Vagina (tissue), 2 donors: ENCODE measurements at regions not wholly inside any gene's neighbourhood (a gene's known extent, or its start where the extent isn't known, plus 50 kb on each side); places are given as distances from the start of the nearest gene placed in this dataset.

Source experiments
- DNase-seq, 2 donors: peaks; one replicate each; pipeline ENCODE4 v3.0.0-alpha.2; 2017; ENCODE audit errors: extremely low spot score in 2 of 2
- H3K27ac ChIP-seq: fragments of 200-600 bp; sonication (generic); one replicate; pipeline ENCODE4 v1.5.1; 2019
- H3K27me3 ChIP-seq: fragments of 200-600 bp; sonication (generic); one replicate; pipeline ENCODE4 v1.5.1; 2019
- H3K36me3 ChIP-seq, 2 donors: fragments of 200-600 bp; sonication (generic); one replicate each; pipeline ENCODE4 v1.5.1; 2017 to 2019
- H3K4me1 ChIP-seq: fragments of 200-600 bp; sonication (generic); one replicate; pipeline ENCODE4 v1.5.1; 2019
- H3K4me3 ChIP-seq, 2 donors: fragments of 200-600 bp; sonication (generic); 1 replicate in 1 of 2; 2 replicates in 1 of 2; pipeline ENCODE4 v1.5.1; 2016 to 2019
- H3K9me3 ChIP-seq: fragments of 200-600 bp; sonication (generic); one replicate; pipeline ENCODE4 v1.5.1; 2019
- POLR2A ChIP-seq, 2 donors: fragments of 450-650 bp; IDR thresholded peaks; one replicate each; pipeline ENCODE4 v1.6.1; 2017; ENCODE audit warnings: antibody characterized with exemption in 2 of 2, mild to moderate bottlenecking in 2 of 2, moderate library complexity in 2 of 2
- POLR2AphosphoS5 ChIP-seq, 2 donors: sonication (generic); formaldehyde crosslinking; IDR thresholded peaks; one replicate each; pipeline ENCODE4 v1.9.0; 2017; ENCODE audit warnings: antibody characterized with exemption in 2 of 2, mild to moderate bottlenecking in 2 of 2, low read depth in 1 of 2; ENCODE audit not compliant: insufficient read depth in 1 of 2
- intact Hi-C: fragments of 100-400 bp; cut with DNase I; formaldehyde crosslinking; loops from one replicate; pipeline ENCODE4 v1.15.1; 2023
- TF ChIP-seq, protein P1 (sequence below), 3 experiments: fragments of 450-650 bp in 2 of 3; fragments of 200-600 bp in 1 of 3; sonication (generic) in 1 of 3; IDR thresholded peaks; one replicate each; pipeline ENCODE4 v1.5.1; 2017 to 2019; ENCODE audit warnings: antibody characterized with exemption in 3 of 3, mild to moderate bottlenecking in 2 of 3, moderate library complexity in 2 of 3

DNA sequence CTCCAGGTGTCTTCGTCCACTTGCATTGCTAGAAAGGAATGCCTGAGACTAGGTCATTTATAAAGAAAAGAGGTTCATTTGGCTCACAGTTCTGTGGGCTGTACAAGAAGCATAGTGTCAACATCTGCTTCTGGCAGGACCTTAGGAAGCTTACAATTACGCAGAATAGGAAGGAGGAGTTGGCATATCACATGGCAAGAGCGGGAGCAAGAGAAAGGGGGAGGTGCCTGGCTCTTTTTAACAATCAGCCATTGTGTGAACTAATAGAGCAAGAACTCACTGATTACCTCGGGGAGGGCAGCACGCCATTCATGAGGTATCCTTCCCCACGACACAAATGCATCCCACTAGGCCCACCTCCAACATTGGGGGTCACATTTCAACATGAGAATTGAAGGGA is 134.4 kb upstream of the EFNA5 start:
- DNase-seq = no peak
- Histone ChIP-seq H3K9me3 (no peaks in the 10 kb centered on the region), H3K27me3 (no peaks in the 10 kb centered on the region), H3K4me3 (no peak overlapping the region), H3K27ac (no peak overlapping the region), H3K4me1 (no peaks in the 10 kb centered on the region), H3K36me3 (no peaks in the 10 kb centered on the region)
- intact Hi-C loops = no loop called here
- TF ChIP-seq POLR2AphosphoS5 (IDR thresholded peaks at IDR 0.05; ENCODE audit: insufficient read depth in 1 of 2, low read depth in 1 of 2) (no peak), POLR2A (IDR thresholded peaks at IDR 0.05) (no peak)
- TF ChIP-seq, protein P1, sequence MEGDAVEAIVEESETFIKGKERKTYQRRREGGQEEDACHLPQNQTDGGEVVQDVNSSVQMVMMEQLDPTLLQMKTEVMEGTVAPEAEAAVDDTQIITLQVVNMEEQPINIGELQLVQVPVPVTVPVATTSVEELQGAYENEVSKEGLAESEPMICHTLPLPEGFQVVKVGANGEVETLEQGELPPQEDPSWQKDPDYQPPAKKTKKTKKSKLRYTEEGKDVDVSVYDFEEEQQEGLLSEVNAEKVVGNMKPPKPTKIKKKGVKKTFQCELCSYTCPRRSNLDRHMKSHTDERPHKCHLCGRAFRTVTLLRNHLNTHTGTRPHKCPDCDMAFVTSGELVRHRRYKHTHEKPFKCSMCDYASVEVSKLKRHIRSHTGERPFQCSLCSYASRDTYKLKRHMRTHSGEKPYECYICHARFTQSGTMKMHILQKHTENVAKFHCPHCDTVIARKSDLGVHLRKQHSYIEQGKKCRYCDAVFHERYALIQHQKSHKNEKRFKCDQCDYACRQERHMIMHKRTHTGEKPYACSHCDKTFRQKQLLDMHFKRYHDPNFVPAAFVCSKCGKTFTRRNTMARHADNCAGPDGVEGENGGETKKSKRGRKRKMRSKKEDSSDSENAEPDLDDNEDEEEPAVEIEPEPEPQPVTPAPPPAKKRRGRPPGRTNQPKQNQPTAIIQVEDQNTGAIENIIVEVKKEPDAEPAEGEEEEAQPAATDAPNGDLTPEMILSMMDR (IDR thresholded peaks at IDR 0.05) = no peak

GRCh38 chr5:107803728-107804127 is 133.0 kb upstream of the EFNA5 start:
- Histone ChIP-seq H3K27me3 (no peaks in the 10 kb centered on the region), H3K4me3 (no peak overlapping the region), H3K36me3 (no peaks in the 10 kb centered on the region), H3K9me3 (no peaks in the 10 kb centered on the region), H3K27ac (no peak overlapping the region), H3K4me1 (no peaks in the 10 kb centered on the region)
- intact Hi-C loops = no loop called here
- TF ChIP-seq POLR2AphosphoS5 (IDR thresholded peaks at IDR 0.05; ENCODE audit: insufficient read depth in 1 of 2, low read depth in 1 of 2) (no peak), POLR2A (IDR thresholded peaks at IDR 0.05) (no peak)
- TF ChIP-seq, protein P1 (IDR thresholded peaks at IDR 0.05) = no peak
- no peak for DNase-seq

GRCh38 chr5:107801061-107801460 is 130.3 kb upstream of the EFNA5 start:
- Histone ChIP-seq H3K27ac (no peak overlapping the region), H3K9me3 (no peaks in the 10 kb centered on the region), H3K4me3 (no peak overlapping the region), H3K4me1 (no peaks in the 10 kb centered on the region), H3K36me3 (no peaks in the 10 kb centered on the region), H3K27me3 (no peaks in the 10 kb centered on the region)
- intact Hi-C loops = no loop called here
- TF ChIP-seq POLR2AphosphoS5 (IDR thresholded peaks at IDR 0.05; ENCODE audit: insufficient read depth in 1 of 2, low read depth in 1 of 2) = no peak
- no peak for TF ChIP-seq POLR2A (IDR thresholded peaks at IDR 0.05)
- DNase-seq = no peak

- no peak for TF ChIP-seq POLR2A (IDR thresholded peaks at IDR 0.05)
- no peak for TF ChIP-seq POLR2AphosphoS5 (IDR thresholded peaks at IDR 0.05; ENCODE audit: insufficient read depth in 1 of 2, low read depth in 1 of 2)
- TF ChIP-seq, protein P1 (IDR thresholded peaks at IDR 0.05) = no peak
- intact Hi-C loops = no loop called here
- no peak for DNase-seq
- Histone ChIP-seq H3K36me3 (no peaks in the 10 kb centered on the region), H3K4me3 (no peak overlapping the region), H3K27me3 (no peaks in the 10 kb centered on the region), H3K4me1 (no peaks in the 10 kb centered on the region), H3K9me3 (no peaks in the 10 kb centered on the region), H3K27ac (no peak overlapping the region)
These were observed 128.6 kb upstream of the EFNA5 start for GRCh38 chr5:107799306-107799705.

DNA sequence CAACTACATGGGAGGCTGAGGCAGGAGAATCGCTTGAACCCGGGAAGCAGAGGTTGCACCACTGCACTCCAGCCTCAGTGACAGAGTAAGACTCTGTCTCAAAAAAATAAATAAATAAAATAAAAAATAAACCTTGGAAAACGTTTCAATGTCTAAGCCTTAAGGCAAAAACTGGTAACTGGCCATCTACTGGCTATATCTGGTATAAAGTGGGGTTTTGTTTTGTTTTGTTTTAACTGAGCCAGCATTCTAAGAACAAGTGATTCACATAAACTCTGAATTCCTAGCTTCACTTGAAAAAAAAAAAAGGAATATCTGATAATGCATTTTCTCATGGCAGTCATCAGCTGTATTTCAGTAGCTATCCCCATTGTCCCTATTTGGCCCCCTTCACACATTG is 126.1 kb upstream of the EFNA5 start:
- Histone ChIP-seq H3K9me3 (no peaks in the 10 kb centered on the region), H3K4me3 (no peak overlapping the region), H3K27me3 (no peaks in the 10 kb centered on the region), H3K27ac (no peak overlapping the region), H3K4me1 (no peaks in the 10 kb centered on the region), H3K36me3 (no peaks in the 10 kb centered on the region)
- DNase-seq = no peak
- intact Hi-C loops = no loop called here
- TF ChIP-seq POLR2A (IDR thresholded peaks at IDR 0.05) = no peak
- TF ChIP-seq, protein P1 (IDR thresholded peaks at IDR 0.05) = no peak
- no peak for TF ChIP-seq POLR2AphosphoS5 (IDR thresholded peaks at IDR 0.05; ENCODE audit: insufficient read depth in 1 of 2, low read depth in 1 of 2)

GRCh38 chr5:107794741-107795140 is 124.0 kb upstream of the EFNA5 start:
- H3K27me3 ChIP-seq = no peaks in the 10 kb centered on the region
- H3K36me3 ChIP-seq = no peaks in the 10 kb centered on the region
- H3K4me1 ChIP-seq = no peaks in the 10 kb centered on the region
- H3K27ac ChIP-seq = no peak overlapping the region
- TF ChIP-seq POLR2A (IDR thresholded peaks at IDR 0.05) = no peak
- TF ChIP-seq, protein P1 (IDR thresholded peaks at IDR 0.05) = no peak
- TF ChIP-seq POLR2AphosphoS5 (IDR thresholded peaks at IDR 0.05; ENCODE audit: insufficient read depth in 1 of 2, low read depth in 1 of 2) = no peak
- H3K4me3 ChIP-seq = no peak overlapping the region
- intact Hi-C loops = no loop called here
- no peak for DNase-seq
- no peaks in the 10 kb centered on the region for H3K9me3 ChIP-seq
